GM19452 (cell line): ENCODE measurements at regions not wholly inside any gene's neighbourhood (a gene's known extent, or its start where the extent isn't known, plus 50 kb on each side); places are given as distances from the start of the nearest gene placed in this dataset.

ENCODE experiments used
- ATAC-seq: cut with Tn5 transposase; IDR thresholded peaks from one replicate; pipeline ENCODE4 v1.9.1; 2021; ENCODE audit not compliant: unreplicated experiment

DNA sequence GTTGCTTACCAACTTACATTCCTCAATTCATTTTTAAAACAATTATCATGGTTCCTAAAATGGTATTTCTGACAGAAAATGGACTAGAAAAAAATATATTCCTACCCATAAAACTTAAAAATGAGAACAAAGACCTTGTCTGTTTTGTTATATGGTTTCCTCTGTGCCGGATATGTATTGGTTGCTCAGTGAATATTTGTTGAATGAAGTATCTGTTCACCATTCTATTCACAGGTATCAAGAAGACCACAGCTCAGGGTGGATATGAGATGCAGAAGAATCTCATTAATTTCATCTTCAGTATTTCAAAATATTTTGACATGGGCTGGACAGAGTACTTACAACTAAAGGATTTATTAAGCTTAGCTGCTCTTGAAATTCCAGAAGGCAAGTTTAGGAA, 58.1 kb downstream of the TUSC7 start:
- no peak for ATAC-seq

GRCh38 chr3:116770815-116771450, 61.4 kb downstream of the TUSC7 start:
- peak; percentile 99 for ATAC-seq

- ATAC-seq = no peak
Measured at GRCh38 chr3:116776880-116777785, 67.6 kb downstream of the TUSC7 start.

DNA sequence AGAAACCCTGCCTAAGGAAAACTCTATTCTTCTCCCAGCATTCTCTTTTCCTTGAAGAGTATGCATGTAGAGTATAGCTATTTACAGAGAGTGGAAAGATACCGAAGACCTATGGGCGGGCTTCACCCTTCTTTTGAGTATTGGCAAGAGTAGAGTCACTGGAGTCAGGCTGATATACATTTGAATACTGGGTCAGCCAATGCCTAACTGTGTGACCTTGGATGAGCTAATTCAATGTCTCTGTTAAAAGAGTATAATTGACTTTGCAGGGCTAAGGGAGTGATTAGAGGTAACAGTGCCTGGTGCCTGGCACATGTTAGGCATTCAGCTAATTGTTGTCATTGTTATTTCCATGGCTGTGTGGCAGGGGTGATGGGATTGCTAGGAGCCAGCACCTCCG, 75.6 kb downstream of the TUSC7 start:
- no peak for ATAC-seq

DNA sequence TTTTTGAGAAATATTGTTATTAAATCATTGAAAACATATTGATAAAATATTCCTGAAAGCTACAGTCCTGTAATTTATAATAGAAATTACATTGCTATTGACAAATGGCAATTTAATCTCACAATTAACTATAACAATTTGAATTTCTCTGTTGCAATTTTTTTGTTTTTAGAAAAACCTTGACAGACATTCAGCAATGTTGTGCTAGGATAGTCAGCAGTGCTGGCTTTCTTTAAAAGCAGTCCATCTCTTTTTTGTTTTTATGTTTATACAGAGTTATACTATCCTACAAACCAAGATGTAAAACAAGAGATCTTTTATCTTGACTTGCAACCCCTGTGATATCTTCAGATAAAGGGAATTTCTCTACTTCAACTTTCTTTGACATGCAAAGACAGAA, 93.1 kb downstream of the TUSC7 start:
- ATAC-seq = no peak

DNA sequence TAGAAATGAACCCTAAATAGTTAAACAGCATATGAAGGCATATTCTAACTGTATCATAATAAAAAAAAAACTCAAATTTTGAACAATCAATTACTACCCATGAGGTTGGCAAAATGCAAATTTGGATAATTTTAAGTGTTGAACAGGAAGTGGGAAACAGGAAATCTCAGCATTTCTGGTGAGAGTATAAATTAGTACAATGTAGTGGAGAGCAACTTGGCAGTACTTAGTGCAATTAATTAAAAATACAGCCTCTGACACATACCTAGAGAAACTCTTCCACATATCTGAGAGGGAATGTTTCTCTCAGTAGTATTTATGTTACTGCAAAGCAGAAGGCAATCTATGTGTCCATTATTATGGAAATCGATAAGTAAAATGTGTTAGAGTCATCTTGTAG, 96.8 kb downstream of the TUSC7 start:
- ATAC-seq = no peak

DNA sequence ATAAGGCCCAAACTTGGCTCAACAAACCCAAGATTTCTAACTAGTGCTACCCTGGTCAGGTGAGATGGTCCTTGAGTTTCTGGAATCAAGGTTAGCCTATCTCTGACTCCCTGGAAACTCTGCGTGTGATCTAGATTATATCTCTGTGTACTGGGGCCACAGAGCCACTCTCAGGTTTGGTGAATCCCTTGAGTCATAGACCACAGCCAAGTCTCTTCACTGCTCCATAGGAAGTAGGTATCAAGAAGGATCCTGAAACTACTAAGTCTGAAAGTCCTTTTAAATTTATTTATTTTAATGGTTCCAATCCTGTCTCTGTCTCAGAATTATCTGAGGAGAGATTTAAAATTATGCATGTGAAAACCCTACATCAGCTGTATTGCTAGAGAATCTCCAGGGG, 99.1 kb downstream of the TUSC7 start:
- no peak for ATAC-seq

GRCh38 chr3:116809208-116809607, 99.6 kb downstream of the TUSC7 start:
- no peak for ATAC-seq

DNA sequence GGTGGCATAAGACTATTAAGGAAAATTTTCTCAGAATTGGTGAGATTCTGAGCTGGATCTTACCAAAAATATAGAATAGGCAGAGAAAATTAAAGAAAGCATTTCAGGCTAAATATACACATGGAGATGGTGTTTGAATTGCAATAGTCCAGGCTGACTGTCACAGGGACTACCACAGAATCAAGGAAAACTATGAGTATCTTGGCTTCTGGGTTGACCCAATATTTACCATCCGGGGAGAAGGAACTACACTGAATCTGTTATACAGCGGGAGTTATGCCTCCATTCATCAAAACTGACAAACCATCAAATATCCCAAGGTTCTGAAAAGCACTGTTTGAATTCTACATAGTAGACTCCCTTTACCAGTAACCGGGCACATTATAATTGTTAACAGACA, 102.2 kb downstream of the TUSC7 start:
- ATAC-seq = no peak

DNA sequence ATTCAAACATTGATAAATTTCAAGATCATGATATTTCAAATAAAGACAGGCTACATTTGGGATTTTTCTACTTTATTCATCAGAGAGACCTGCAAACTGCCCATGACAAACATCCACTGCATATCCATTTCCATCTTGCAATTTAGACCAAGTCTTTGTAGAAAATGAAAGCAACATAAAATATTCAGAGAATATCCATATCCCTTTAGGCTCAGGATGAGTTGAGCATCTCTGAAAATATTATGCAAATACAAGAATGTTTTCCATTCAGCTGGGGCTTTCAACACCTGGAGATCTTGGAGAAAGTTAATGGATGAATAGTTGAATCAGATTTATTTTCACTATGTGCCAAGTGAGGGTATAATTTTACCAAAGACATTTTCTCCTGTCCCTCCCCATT, 103.4 kb downstream of the TUSC7 start:
- ATAC-seq = no peak

DNA sequence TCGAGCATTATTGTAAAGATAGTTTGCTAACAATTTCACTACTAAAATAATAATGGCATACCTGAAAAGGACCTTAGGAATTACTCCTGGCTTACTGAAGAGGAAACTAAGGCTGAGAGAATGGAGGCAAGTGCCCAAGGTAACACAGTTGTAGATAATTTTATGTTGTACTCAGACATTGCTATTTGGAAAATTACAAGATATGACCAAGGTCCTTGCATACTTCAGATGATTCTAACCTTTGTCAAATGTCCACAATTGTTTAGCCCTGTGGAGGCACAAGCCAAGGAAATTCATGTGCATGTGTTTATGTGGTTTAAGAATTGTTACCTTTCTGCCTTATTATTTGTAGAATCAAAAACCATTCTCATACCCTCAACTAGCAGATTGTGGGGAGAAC, 105.7 kb downstream of the TUSC7 start:
- ATAC-seq = no peak

- no peak for ATAC-seq
Measured at GRCh38 chr3:116815831-116816588, 106.4 kb downstream of the TUSC7 start.

DNA sequence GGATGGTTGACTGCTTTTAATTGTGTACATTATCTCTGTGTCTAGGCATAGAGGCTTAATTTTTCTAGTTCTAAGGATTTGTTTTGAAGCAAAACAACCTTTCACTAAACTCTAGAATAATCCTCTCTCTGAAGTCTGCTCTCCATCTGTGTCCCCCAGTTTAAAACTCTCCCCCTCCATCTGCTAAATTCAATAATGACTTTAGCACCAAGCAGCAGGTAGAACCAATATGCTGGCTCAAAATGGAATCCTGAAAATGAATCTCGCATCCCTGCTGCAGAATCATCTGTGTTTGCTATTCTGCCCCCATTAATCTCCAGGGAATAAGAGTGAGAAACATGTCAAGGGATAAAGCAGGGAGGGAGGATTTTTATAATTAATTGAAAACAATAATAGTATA, 111.8 kb downstream of the TUSC7 start:
- no peak for ATAC-seq

DNA sequence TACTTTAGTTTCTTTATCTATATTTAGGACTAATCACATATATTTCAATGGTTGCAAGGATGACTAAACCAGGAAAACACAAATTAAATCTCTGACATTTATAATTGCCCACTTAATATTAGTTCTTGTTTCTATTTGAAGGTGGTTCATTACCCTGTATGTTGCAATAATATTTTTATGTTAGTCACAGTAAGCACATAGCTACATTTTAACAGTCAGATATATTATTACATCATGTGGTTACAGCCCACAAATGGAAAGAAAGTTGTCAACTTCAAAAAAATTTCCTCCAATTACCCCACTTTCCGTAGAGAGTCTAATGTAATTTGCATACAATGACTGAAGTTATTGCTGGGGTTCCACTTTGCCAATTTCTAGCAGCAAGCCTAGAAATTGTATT, 114.6 kb downstream of the TUSC7 start:
- no peak for ATAC-seq

DNA sequence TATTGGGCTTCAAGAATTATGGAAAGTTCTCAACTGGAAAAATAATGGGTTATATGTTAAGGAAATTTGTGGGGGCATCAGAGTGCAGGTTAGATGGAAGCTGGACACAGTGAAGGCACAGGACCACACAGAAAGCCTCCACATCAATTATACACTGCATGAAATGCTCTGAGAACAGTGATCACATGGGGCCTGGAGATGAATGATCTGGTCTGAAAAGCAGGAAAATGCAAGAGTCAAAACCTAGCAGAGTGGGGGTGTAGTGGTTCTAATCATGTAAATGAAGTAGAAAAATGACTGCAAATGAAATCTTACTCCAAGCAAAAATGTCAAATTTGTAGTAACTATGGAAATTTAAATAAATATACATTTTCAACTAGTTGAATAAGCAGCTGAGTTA, 123.6 kb downstream of the TUSC7 start:
- ATAC-seq = no peak

DNA sequence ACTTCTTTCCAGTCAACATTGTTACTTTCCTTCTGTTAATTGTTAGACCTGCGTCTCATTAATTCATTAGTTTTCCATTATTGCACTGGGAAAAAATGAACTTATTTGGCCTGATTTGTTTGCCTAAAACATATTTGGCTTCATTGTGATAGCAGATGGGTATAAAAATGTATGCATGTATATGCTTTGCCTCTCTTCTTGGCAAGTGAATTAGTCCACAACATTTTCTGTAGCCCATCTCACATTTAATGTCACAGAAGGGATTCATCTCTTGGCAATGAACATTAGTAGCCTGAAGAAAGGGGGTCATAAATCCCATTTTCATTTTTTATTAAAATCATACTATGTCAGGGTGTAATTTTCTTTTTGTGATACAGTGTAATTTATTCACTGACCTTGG, 125.2 kb downstream of the TUSC7 start:
- no peak for ATAC-seq

GRCh38 chr3:116835658-116836057, 126.1 kb downstream of the TUSC7 start:
- no peak for ATAC-seq

GRCh38 chr3:116836286-116836685, 126.7 kb downstream of the TUSC7 start:
- no peak for ATAC-seq

DNA sequence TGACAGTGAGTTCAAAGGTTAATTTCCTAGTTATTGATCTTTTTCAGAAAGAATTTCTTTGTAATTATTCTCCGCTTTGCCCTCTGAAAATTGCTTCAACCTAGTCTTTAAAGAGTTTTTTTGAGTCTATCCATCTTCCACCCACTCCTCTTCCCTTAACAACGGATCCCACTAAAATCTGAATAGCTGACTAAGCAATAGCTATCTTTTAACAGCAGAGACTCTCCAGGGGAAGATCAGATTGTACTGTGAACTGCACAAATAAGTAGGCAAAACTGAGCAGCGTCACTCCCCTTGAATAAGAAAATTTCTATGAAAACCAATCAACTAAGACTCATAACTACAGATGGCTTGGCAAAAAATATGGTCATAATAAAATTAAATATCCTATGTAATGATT, 127.9 kb downstream of the TUSC7 start:
- no peak for ATAC-seq

- ATAC-seq = no peak
Measured at GRCh38 chr3:116841003-116841735, 131.6 kb downstream of the TUSC7 start.

DNA sequence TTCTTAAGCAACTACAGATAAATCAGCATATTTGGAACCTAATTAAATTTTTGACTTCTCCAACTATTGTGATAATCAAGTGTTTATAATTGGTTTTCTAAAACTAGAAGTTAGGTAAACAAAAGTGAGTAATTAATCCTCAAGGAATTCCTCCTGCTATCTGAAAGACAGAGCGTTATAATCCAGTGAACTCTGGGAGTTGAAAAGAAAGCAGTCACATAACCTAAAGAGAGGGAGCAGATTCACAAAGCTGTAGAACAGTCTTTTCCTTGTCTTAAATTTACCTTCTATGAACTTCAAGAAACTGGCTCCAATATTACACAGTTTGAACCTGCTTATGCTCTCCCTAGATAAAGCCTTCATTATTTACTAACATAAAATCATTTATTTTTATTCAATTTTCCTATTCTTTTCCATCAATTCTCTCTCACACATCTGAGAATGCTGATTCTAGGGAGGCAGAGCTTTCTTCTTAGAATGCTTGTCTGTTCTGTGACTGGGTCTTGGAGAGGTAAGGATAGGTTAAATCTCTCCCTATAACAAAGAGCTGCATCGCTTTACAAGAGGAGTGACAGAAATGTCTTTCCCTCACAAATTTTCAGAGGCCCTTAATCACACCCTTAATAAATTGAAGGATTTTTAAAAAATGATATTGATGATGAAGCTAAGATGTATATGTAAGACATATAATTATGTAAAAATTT, 132.8 kb downstream of the TUSC7 start:
- no peak for ATAC-seq
